ENCODE measurements at regions not wholly inside any gene's neighbourhood (a gene's known extent, or its start where the extent isn't known, plus 50 kb on each side); places are given as distances from the start of the nearest gene placed in this dataset.

DNA sequence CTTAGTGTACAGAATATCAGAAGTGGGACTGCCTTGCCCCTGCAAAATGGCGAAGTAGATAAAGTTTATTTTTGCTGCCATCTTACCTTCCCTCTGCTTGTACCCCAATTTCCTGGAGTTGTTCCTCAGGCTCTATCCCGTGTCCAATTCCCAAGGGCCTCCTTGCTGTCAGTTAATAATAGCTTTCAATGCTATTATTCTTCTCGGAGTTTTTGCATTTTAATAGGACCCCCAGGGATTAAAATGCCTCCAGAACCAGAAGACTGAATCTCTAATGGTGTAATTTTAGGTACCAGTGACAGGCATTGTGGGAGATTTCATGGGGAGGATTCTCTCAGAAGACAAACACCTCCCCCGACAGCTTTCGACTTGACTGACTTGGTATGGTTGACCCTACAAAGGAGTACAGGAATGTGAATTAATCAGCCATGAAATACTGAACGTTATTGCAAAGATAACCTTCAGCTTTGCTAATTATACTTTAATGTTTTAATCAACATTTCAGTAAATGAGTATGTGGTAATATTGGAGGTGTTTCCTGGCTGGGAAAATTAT lies 75.2 kb downstream of the ZNF22 start:
- Histone ChIP-seq H4K20me1 (replicated peaks; ENCODE audit: insufficient read depth) (no peaks in the 10 kb centered on the region), H3F3A (replicated peaks; ENCODE audit: low read depth) (no peaks in the 10 kb centered on the region), H3K4me2 (no peak overlapping the region), H3K27ac (ENCODE audit: low read depth) (no peak overlapping the region), H3K36me3 (ENCODE audit: insufficient read depth) (0 out of 2 replicates have a peak, but pooled peaks cover under 1% of the 10 kb centered on the region), H3K4me1 (ENCODE audit: insufficient read depth) (peaks cover 17% of the 10 kb centered on the region), H3K27me3 (ENCODE audit: insufficient read depth) (no peaks in the 10 kb centered on the region), H3K9me2 (ENCODE audit: insufficient read depth) (no peaks in the 10 kb centered on the region), H3K4me3 (no peak overlapping the region), H2AFZ (no peak overlapping the region), H3K79me2 (replicated peaks; ENCODE audit: insufficient read depth) (no peaks in the 10 kb centered on the region)
- Mint-ChIP-seq H3K36me3 (ENCODE audit: low read depth) (peaks cover 9% of the 10 kb centered on the region; the same call in 2 of the 3 replicates), H3K27me3 (ENCODE audit: insufficient read depth, low read depth, poor library complexity) (peaks cover 6% of the 10 kb centered on the region), H3K27ac (no peak overlapping the region; the same call in 1 of the 2 replicates), H3K4me3 (no peak overlapping the region), H3K4me1 (peaks cover 22% of the 10 kb centered on the region), H3K9me3 (peaks cover 13% of the 10 kb centered on the region)
- no peak for ATAC-seq
- no peak for DNase-seq (ENCODE audit: low spot score)
- TF ChIP-seq JUNB (IDR thresholded peaks at IDR 0.05; ENCODE audit: unreplicated experiment) = no peak
- no peak for TF ChIP-seq ZNF114 (CRISPR knock-in tag; IDR thresholded peaks at IDR 0.05)
- TF ChIP-seq, protein P1, sequence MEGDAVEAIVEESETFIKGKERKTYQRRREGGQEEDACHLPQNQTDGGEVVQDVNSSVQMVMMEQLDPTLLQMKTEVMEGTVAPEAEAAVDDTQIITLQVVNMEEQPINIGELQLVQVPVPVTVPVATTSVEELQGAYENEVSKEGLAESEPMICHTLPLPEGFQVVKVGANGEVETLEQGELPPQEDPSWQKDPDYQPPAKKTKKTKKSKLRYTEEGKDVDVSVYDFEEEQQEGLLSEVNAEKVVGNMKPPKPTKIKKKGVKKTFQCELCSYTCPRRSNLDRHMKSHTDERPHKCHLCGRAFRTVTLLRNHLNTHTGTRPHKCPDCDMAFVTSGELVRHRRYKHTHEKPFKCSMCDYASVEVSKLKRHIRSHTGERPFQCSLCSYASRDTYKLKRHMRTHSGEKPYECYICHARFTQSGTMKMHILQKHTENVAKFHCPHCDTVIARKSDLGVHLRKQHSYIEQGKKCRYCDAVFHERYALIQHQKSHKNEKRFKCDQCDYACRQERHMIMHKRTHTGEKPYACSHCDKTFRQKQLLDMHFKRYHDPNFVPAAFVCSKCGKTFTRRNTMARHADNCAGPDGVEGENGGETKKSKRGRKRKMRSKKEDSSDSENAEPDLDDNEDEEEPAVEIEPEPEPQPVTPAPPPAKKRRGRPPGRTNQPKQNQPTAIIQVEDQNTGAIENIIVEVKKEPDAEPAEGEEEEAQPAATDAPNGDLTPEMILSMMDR (conservative IDR thresholded peaks at IDR 0.05; ENCODE audit: low read depth in 2 of 2) = no peak
- TF ChIP-seq, protein P2, sequence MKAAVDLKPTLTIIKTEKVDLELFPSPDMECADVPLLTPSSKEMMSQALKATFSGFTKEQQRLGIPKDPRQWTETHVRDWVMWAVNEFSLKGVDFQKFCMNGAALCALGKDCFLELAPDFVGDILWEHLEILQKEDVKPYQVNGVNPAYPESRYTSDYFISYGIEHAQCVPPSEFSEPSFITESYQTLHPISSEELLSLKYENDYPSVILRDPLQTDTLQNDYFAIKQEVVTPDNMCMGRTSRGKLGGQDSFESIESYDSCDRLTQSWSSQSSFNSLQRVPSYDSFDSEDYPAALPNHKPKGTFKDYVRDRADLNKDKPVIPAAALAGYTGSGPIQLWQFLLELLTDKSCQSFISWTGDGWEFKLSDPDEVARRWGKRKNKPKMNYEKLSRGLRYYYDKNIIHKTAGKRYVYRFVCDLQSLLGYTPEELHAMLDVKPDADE (IDR thresholded peaks at IDR 0.05) = no peak
- no peak for TF ChIP-seq NANOG (IDR thresholded peaks at IDR 0.05; ENCODE audit: borderline replicate concordance)
- TF ChIP-seq CREB1 (CRISPR knock-in tag; IDR thresholded peaks at IDR 0.05; ENCODE audit: low read depth) = no peak
- TF ChIP-seq EZH2 (IDR thresholded peaks at IDR 0.05; ENCODE audit: low read depth, unreplicated experiment) = no peak
- TF ChIP-seq ZNF331 (CRISPR knock-in tag; IDR thresholded peaks at IDR 0.05; ENCODE audit: low read depth) = no peak
- no peak for TF ChIP-seq POLR2AphosphoS5 (IDR thresholded peaks at IDR 0.05; ENCODE audit: low read depth)
- TF ChIP-seq, protein P3, sequence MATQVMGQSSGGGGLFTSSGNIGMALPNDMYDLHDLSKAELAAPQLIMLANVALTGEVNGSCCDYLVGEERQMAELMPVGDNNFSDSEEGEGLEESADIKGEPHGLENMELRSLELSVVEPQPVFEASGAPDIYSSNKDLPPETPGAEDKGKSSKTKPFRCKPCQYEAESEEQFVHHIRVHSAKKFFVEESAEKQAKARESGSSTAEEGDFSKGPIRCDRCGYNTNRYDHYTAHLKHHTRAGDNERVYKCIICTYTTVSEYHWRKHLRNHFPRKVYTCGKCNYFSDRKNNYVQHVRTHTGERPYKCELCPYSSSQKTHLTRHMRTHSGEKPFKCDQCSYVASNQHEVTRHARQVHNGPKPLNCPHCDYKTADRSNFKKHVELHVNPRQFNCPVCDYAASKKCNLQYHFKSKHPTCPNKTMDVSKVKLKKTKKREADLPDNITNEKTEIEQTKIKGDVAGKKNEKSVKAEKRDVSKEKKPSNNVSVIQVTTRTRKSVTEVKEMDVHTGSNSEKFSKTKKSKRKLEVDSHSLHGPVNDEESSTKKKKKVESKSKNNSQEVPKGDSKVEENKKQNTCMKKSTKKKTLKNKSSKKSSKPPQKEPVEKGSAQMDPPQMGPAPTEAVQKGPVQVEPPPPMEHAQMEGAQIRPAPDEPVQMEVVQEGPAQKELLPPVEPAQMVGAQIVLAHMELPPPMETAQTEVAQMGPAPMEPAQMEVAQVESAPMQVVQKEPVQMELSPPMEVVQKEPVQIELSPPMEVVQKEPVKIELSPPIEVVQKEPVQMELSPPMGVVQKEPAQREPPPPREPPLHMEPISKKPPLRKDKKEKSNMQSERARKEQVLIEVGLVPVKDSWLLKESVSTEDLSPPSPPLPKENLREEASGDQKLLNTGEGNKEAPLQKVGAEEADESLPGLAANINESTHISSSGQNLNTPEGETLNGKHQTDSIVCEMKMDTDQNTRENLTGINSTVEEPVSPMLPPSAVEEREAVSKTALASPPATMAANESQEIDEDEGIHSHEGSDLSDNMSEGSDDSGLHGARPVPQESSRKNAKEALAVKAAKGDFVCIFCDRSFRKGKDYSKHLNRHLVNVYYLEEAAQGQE (IDR thresholded peaks at IDR 0.05; ENCODE audit: unreplicated experiment) = no peak
- TF ChIP-seq STAT1 (IDR thresholded peaks at IDR 0.05; ENCODE audit: unreplicated experiment) = no peak
- no peak for TF ChIP-seq EZH2phosphoT487 (IDR thresholded peaks at IDR 0.05; ENCODE audit: unreplicated experiment)
- TF ChIP-seq, protein P4, sequence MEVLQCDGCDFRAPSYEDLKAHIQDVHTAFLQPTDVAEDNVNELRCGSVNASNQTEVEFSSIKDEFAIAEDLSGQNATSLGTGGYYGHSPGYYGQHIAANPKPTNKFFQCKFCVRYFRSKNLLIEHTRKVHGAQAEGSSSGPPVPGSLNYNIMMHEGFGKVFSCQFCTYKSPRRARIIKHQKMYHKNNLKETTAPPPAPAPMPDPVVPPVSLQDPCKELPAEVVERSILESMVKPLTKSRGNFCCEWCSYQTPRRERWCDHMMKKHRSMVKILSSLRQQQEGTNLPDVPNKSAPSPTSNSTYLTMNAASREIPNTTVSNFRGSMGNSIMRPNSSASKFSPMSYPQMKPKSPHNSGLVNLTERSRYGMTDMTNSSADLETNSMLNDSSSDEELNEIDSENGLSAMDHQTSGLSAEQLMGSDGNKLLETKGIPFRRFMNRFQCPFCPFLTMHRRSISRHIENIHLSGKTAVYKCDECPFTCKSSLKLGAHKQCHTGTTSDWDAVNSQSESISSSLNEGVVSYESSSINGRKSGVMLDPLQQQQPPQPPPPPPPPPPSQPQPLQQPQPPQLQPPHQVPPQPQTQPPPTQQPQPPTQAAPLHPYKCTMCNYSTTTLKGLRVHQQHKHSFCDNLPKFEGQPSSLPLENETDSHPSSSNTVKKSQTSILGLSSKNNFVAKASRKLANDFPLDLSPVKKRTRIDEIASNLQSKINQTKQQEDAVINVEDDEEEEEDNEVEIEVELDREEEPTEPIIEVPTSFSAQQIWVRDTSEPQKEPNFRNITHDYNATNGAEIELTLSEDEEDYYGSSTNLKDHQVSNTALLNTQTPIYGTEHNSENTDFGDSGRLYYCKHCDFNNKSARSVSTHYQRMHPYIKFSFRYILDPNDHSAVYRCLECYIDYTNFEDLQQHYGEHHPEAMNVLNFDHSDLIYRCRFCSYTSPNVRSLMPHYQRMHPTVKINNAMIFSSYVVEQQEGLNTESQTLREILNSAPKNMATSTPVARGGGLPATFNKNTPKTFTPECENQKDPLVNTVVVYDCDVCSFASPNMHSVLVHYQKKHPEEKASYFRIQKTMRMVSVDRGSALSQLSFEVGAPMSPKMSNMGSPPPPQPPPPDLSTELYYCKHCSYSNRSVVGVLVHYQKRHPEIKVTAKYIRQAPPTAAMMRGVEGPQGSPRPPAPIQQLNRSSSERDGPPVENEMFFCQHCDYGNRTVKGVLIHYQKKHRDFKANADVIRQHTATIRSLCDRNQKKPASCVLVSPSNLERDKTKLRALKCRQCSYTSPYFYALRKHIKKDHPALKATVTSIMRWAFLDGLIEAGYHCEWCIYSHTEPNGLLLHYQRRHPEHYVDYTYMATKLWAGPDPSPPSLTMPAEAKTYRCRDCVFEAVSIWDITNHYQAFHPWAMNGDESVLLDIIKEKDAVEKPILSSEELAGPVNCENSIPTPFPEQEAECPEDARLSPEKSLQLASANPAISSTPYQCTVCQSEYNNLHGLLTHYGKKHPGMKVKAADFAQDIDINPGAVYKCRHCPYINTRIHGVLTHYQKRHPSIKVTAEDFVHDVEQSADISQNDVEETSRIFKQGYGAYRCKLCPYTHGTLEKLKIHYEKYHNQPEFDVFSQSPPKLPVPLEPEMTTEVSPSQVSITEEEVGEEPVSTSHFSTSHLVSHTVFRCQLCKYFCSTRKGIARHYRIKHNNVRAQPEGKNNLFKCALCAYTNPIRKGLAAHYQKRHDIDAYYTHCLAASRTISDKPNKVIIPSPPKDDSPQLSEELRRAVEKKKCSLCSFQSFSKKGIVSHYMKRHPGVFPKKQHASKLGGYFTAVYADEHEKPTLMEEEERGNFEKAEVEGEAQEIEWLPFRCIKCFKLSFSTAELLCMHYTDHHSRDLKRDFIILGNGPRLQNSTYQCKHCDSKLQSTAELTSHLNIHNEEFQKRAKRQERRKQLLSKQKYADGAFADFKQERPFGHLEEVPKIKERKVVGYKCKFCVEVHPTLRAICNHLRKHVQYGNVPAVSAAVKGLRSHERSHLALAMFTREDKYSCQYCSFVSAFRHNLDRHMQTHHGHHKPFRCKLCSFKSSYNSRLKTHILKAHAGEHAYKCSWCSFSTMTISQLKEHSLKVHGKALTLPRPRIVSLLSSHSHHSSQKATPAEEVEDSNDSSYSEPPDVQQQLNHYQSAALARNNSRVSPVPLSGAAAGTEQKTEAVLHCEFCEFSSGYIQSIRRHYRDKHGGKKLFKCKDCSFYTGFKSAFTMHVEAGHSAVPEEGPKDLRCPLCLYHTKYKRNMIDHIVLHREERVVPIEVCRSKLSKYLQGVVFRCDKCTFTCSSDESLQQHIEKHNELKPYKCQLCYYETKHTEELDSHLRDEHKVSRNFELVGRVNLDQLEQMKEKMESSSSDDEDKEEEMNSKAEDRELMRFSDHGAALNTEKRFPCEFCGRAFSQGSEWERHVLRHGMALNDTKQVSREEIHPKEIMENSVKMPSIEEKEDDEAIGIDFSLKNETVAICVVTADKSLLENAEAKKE (CRISPR knock-in tag; IDR thresholded peaks at IDR 0.05) = no peak
